Body of pancreas (tissue), 4 donors: ENCODE measurements at regions not wholly inside any gene's neighbourhood (a gene's known extent, or its start where the extent isn't known, plus 50 kb on each side); places are given as distances from the start of the nearest gene placed in this dataset.

Experiments used
- CTCF ChIP-seq, 7 experiments: fragments of 450-650 bp in 4 of 7; fragments of 200-600 bp in 3 of 7; sonication (generic) in 3 of 7; IDR thresholded peaks; one replicate each; pipeline ENCODE4 v1.5.1; 2016 to 2019; ENCODE audit warnings: antibody characterized with exemption in 7 of 7
- POLR2A ChIP-seq, 3 donors: fragments of 450-650 bp; IDR thresholded peaks; one replicate each; pipeline ENCODE4 v1.6.1; 2016; ENCODE audit warnings: antibody characterized with exemption in 3 of 3, mild to moderate bottlenecking in 2 of 3

DNA sequence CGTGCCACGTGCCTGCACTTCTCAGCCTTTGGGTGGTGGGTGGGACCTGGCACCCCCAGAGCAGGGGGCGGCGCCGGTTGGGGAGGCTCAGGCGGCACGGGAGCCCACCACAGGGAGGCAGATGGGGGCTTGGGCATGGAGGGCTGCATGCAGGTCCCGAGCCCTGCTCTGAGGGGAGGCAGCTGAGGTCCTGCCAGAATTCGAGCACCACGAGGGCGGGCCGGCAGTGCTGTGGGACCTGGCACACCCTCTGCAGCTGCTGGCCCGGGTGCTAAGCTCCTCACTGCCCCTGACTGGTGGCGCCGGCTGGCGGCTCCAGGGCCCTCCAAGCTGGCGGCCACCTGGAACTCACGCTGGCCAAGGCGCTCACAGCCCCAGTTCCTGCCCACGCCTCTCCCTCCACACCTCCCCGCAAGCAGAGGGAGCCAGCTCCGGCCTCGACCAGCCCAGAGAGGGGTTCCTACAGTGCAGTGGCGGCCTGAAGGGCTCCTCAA is 1176.8 kb upstream of the GYPC start:
- TF ChIP-seq CTCF (IDR thresholded peaks at IDR 0.05), result no peak
- no peak for TF ChIP-seq POLR2A (IDR thresholded peaks at IDR 0.05)
